Myocyte (in vitro differentiated cells): ENCODE measurements at regions not wholly inside any gene's neighbourhood (a gene's known extent, or its start where the extent isn't known, plus 50 kb on each side); places are given as distances from the start of the nearest gene placed in this dataset.
A peak's percentile ranks its signal among the peaks of the same experiment; 100 is the strongest.

Experiments
- DNase-seq: peaks from one replicate; pipeline ENCODE4 v3.0.0-alpha.2; 2012; ENCODE audit warnings: low read depth

DNA sequence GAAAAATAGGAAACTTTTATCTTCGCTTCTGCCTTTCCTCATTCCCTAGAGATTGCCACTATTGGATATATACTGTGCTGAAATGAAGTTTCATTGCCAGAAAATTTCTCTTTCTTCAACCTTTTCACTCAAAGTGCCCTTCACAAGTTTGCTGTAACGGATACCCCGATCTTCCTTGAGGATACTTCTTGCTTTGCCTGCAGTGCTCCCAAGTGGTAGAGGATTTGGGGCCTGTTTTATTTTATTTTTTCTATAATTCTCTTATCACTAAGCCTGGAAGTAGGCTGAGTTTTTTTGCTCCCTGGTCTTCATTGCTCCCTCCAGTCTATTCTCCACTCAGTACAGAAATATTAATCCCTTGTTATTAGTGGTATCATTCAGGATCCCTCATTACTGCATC lies 481.4 kb upstream of the CDH18 start:
- no peak for DNase-seq

DNA sequence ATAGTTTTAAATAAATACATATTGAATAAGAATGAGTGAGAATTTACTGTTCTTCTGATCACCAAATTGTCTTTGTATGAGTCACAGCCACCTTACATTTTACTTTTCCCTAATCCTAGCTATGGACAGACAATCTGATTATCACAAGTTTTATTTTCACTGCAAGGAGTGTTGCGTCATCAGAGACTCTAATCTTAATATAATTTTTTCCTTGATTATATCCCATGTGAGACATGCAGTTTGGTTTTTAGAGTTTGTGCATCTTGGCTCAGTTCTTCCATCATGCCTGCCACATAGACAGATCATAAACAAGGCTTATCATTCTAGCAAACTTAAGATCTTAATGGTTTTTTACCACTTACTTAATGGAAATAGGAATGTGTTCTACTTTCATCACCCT lies 478.5 kb upstream of the CDH18 start:
- no peak for DNase-seq

DNA sequence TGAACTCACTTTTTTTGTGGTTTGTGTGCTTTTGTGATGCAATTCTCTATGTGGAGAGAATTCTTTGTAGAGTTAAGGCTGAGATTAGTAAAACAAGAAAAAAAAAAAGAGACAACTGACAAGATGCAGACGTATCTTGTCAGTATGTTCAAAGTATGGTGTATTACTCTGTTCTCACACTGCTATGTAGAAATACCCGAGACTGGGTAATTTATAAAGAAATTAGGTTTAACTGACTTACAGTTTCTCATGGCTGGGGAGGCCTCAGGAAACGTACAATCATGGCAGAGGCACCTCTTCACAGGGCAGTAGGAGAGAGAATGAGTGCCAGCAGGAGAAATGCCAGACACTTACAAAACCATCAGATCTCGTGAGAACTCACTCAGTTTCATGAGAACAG lies 475.2 kb upstream of the CDH18 start:
- no peak for DNase-seq

DNA sequence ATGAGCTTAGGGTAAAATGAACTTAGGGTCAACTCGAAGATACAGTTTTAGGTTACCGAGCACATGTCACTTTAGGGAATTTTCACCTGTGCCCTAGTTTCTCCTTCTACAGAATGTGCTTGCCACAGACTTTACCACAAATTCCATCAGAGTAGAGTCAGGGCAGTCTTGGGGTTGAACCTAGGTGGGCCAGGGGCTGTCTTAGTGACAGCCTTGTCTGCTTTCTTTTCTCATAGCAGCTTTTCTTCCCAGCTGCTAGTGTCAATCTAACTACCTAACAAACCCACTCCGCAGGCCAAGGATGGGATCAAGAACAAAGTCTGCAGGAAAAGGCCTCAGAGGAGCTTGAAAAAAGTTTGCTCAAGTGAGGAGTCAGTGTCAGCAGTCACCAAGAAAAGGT lies 458.1 kb upstream of the CDH18 start:
- peak; percentile 20 for DNase-seq

DNA sequence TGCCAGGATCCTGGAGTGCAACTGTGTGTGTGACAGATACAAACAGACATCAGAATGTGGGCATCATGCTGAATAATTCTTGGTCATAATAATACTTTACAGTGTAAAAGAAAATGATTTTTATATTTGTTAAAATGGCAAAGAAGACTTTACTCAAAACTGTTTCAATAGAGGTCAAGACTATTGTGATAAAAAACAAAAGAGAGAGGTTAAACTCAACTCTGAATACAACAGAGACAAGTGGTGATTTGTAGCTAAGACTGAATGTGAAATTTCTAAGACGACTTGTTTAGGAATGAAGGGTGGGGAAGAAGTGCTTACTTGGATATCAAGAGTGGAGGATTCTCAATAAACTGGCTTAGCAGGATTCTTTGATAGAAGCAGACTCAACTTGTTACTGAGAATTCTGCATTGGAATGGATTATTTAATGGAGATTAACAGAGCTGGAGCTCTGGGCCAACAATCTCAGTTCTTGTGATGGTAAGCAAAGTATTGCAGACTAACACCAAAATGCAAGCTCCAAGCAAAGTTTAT lies 457.4 kb upstream of the CDH18 start:
- DNase-seq: no peak

DNA sequence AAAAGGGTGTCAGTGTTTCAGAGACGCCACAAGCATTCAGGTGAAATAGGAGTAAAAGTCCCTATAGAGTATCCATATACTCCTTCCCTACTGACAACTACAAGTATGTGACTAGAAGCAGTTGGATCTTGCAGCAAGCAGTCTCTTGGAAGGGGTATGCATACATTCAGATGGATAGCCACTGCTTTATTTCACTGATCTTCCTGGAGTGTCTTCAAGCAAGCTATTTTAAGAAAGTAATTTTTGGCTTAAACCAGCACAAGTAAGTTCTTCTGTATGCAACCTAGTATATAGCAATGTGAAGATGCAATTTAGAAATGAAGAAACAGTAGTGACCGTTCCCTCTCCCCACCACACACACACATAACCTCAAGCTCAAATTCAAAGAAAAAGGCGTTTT lies 446.8 kb upstream of the CDH18 start:
- DNase-seq: no peak

DNA sequence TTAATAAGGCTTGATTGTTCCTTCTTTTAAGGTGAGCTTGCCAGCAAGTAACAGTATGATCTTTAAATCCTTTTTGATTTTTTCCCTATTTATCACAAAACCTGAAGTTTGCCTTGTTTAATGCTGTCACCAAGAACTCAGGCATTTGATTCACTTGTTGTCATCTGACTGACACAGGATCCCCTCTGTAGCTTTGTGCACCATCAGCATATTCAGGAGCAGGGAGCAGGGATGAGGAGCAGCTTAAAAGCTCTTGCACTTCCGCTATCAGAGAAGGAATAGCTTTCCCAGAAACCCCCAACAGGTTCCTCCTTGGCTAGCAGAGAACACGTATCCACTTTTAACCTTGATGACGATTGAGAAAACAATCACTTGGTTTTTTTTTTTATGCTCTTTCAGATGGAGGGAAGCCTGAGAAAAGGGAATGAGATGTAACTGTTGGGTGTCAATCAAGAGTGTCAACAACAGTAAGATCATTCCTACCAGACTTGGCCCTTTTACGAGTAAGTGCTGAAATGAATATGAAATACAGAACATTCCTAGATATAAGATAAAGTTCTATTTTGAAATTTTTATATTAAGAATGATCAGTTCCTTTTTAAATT lies 433.1 kb upstream of the CDH18 start:
- no peak for DNase-seq
